Tibial nerve (tissue), 4 donors: ENCODE measurements at regions not wholly inside any gene's neighbourhood (a gene's known extent, or its start where the extent isn't known, plus 50 kb on each side); places are given as distances from the start of the nearest gene placed in this dataset.

Experiments
- DNase-seq, 2 donors: peaks; one replicate each; pipeline ENCODE4 v3.0.0-alpha.2; 2019; ENCODE audit warnings: low spot score in 2 of 2
- H3K27ac ChIP-seq, 4 donors: fragments of 200-600 bp; sonication (generic) in 3 of 4; one replicate each; pipeline ENCODE4 v1.5.1; 2017 to 2019; ENCODE audit warnings: mild to moderate bottlenecking in 1 of 4
- H3K27me3 ChIP-seq, 2 donors: fragments of 200-600 bp; sonication (generic) in 1 of 2; one replicate each; pipeline versions ENCODE4 v1.5.1 to v1.6.0; 2017 to 2019
- H3K36me3 ChIP-seq, 3 donors: fragments of 200-600 bp; sonication (generic); one replicate each; pipeline ENCODE4 v1.5.1; 2018 to 2019
- H3K4me1 ChIP-seq, 4 donors: fragments of 200-600 bp; sonication (generic) in 3 of 4; one replicate each; pipeline ENCODE4 v1.5.1; 2017 to 2019
- H3K4me3 ChIP-seq, 4 donors: fragments of 200-600 bp; sonication (generic) in 3 of 4; one replicate each; pipeline ENCODE4 v1.5.1; 2017 to 2019; ENCODE audit warnings: mild to moderate bottlenecking in 1 of 4, moderate library complexity in 1 of 4
- H3K9me3 ChIP-seq, 4 donors: fragments of 200-600 bp; sonication (generic) in 3 of 4; one replicate each; pipeline ENCODE4 v1.5.1; 2017 to 2019
- EP300 ChIP-seq, 2 donors: sonication (generic); formaldehyde crosslinking; IDR thresholded peaks; one replicate each; pipeline ENCODE4 v1.6.1; 2017; ENCODE audit warnings: antibody characterized with exemption in 2 of 2, mild to moderate bottlenecking in 1 of 2
- POLR2A ChIP-seq, 2 donors: fragments of 450-650 bp; IDR thresholded peaks; one replicate each; pipeline ENCODE4 v1.6.1; 2017; ENCODE audit warnings: antibody characterized with exemption in 2 of 2, mild to moderate bottlenecking in 2 of 2, moderate library complexity in 2 of 2
- WGBS, 2 donors: methylation state at CpG; one replicate each; pipeline ENCODE4 v1.1.5; 2018; 5-methylcytosine and 5-hydroxymethylcytosine counted together
- TF ChIP-seq, protein P1 (sequence below), 5 experiments: fragments of 200-600 bp in 3 of 5; fragments of 450-650 bp in 2 of 5; sonication (generic) in 3 of 5; IDR thresholded peaks; one replicate each; pipeline ENCODE4 v1.5.1; 2016 to 2019; ENCODE audit warnings: antibody characterized with exemption in 5 of 5, mild to moderate bottlenecking in 3 of 5, moderate library complexity in 2 of 5

DNA sequence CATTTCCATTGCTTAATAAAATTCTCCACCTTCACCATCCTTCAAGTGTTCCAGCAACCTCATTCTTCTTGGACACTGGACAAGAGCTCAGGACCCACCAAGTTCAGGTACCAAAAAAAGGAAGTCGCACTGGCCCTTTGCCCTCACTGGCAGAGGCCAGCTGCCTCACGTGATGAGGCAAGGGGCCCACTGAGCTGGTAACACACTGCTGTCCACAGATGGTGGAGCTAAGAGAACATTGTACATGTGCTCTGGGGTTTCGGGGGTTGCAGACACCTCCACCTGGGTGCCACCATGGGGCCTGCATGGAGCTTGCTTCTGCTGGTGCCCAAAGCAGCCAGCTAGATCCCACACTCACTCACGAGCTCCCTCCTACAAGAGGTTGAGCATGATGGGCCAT lies 71.3 kb downstream of the SCG2 start:
- Histone ChIP-seq H3K9me3 (no peaks in the 10 kb centered on the region), H3K27me3 (no peaks in the 10 kb centered on the region), H3K36me3 (no peaks in the 10 kb centered on the region), H3K4me3 (no peak overlapping the region), H3K4me1 (no peaks in the 10 kb centered on the region), H3K27ac (no peak overlapping the region)
- DNase-seq: no peak
- TF ChIP-seq EP300 (IDR thresholded peaks at IDR 0.05): no peak
- 80 to 82% methylated on average over 3 to 4 of the region's 4 CpGs for WGBS, 2 donors

DNA sequence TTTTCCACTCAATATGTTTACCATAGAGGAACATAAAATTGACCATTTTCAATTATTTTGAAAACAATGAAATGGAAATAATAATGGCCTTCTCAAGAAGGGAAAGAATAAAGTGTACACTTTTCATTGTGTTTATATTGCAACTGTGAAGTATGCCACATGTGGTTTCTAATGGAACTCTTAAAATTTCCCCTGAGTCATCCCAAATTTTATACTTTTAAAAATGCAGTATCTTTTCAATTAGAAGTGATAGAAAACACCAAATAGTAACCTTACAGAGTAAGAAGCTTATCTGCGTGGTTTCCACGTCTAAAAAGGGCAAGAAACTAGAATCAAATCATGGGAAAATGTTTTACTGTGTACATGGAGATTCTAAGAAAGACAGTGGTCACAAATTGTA lies 70.0 kb downstream of the SCG2 start:
- WGBS, 2 donors: 84 to 88% methylated on average over 2 of the region's 2 CpGs
- Histone ChIP-seq H3K27ac (no peak overlapping the region), H3K4me1 (no peaks in the 10 kb centered on the region), H3K9me3 (no peaks in the 10 kb centered on the region), H3K36me3 (no peaks in the 10 kb centered on the region), H3K27me3 (no peaks in the 10 kb centered on the region), H3K4me3 (no peak overlapping the region)
- no peak for DNase-seq
- TF ChIP-seq POLR2A (IDR thresholded peaks at IDR 0.05) (no peak), EP300 (IDR thresholded peaks at IDR 0.05) (no peak)
- TF ChIP-seq, protein P1, sequence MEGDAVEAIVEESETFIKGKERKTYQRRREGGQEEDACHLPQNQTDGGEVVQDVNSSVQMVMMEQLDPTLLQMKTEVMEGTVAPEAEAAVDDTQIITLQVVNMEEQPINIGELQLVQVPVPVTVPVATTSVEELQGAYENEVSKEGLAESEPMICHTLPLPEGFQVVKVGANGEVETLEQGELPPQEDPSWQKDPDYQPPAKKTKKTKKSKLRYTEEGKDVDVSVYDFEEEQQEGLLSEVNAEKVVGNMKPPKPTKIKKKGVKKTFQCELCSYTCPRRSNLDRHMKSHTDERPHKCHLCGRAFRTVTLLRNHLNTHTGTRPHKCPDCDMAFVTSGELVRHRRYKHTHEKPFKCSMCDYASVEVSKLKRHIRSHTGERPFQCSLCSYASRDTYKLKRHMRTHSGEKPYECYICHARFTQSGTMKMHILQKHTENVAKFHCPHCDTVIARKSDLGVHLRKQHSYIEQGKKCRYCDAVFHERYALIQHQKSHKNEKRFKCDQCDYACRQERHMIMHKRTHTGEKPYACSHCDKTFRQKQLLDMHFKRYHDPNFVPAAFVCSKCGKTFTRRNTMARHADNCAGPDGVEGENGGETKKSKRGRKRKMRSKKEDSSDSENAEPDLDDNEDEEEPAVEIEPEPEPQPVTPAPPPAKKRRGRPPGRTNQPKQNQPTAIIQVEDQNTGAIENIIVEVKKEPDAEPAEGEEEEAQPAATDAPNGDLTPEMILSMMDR (IDR thresholded peaks at IDR 0.05): no peak

DNA sequence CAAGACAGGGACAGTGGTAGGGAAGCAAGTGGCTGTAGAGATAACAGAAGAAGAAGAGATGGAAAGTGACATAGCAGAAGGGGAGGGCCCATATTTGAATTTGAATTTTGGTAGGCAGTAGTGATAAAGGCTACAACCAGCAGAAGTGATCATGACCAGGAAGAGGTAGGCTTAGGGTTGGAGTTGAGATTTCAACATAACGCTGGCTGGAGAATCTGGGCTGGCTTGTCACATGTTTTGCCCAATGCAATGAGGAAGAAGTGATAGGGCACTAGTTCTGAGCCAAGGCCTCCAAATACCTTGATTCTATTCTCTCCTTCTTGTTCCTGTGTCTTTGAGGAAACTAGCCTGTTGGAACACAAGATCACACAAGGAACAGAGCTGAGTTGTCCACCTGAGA lies 69.4 kb downstream of the SCG2 start:
- 85 to 97% methylated on average over 1 of the region's 1 CpG for WGBS, 2 donors
- Histone ChIP-seq H3K4me1 (no peaks in the 10 kb centered on the region), H3K4me3 (no peak overlapping the region), H3K27ac (no peak overlapping the region), H3K27me3 (no peaks in the 10 kb centered on the region), H3K9me3 (no peaks in the 10 kb centered on the region), H3K36me3 (no peaks in the 10 kb centered on the region)
- no peak for DNase-seq
- TF ChIP-seq POLR2A (IDR thresholded peaks at IDR 0.05): no peak
- TF ChIP-seq, protein P1 (IDR thresholded peaks at IDR 0.05): no peak
- no peak for TF ChIP-seq EP300 (IDR thresholded peaks at IDR 0.05)

DNA sequence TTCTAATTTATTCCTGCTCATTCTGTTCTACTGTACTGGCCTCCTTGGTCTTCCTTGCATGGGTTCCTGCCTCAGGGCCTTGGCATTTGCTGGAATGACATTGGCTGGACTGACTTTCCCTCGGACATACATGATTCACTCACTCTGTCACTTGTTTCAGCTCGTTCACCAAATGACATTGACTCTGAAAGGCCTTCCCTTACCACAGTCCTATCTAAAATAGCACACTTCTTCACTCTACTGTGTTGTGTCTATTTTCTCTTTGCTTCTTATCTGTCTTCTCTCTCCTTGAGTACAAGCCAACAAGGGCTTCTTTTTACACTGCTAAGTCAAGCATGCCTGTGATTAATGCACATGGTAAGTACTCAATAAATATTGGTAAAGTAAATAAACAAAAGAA lies 65.6 kb downstream of the SCG2 start:
- no peak for DNase-seq
- 61 to 75% methylated on average over 2 of the region's 2 CpGs for WGBS, 2 donors
- no peaks in the 10 kb centered on the region for H3K27me3 ChIP-seq
- H3K36me3 ChIP-seq: no peaks in the 10 kb centered on the region
- no peak overlapping the region for H3K27ac ChIP-seq
- H3K4me3 ChIP-seq: no peak overlapping the region
- H3K9me3 ChIP-seq: no peaks in the 10 kb centered on the region
- TF ChIP-seq, protein P1 (IDR thresholded peaks at IDR 0.05): no peak
- no peak for TF ChIP-seq EP300 (IDR thresholded peaks at IDR 0.05)
- no peak for TF ChIP-seq POLR2A (IDR thresholded peaks at IDR 0.05)
- H3K4me1 ChIP-seq: peaks cover 0 to 3% (median 0%) of the 10 kb centered on the region in 4 donors

DNA sequence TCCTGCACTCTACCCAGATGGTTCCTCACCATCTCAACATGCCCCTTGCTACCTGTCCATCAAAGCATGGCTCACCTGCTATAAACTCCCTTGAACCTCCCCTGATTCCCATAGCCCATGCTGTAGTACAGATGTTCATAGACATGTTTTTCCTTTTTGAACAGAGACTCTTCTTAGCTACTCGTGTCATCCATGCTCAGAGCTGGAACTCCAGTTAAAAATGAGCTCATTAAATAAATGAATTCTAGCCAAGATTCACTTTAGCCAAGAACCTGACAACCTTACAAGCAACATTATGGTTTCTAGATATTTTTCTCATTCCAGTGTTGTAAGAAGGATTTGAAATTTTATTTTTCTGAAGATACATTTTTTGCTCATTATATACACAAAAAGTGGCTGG lies 65.0 kb downstream of the SCG2 start:
- Histone ChIP-seq H3K4me1 (peaks cover 0 to 3% (median 0%) of the 10 kb centered on the region in 4 donors), H3K27ac (no peak overlapping the region), H3K4me3 (no peak overlapping the region), H3K36me3 (no peaks in the 10 kb centered on the region), H3K27me3 (no peaks in the 10 kb centered on the region), H3K9me3 (no peaks in the 10 kb centered on the region)
- no peak for DNase-seq
- 43 to 62% methylated on average over 1 of the region's 1 CpG for WGBS, 2 donors
- TF ChIP-seq EP300 (IDR thresholded peaks at IDR 0.05) (no peak), POLR2A (IDR thresholded peaks at IDR 0.05) (no peak)
- TF ChIP-seq, protein P1 (IDR thresholded peaks at IDR 0.05): no peak
